ENCODE measurements at regions not wholly inside any gene's neighbourhood (a gene's known extent, or its start where the extent isn't known, plus 50 kb on each side); places are given as distances from the start of the nearest gene placed in this dataset.
A peak's percentile ranks its signal among the peaks of the same experiment; 100 is the strongest.

GRCh38 chr2:74768401-74768914 is 65.5 kb upstream of the HK2 start:
- no peak overlapping the region for H3K9ac ChIP-seq
- H3K9me2 ChIP-seq, result no peaks in the 10 kb centered on the region
- H4K20me1 ChIP-seq (ENCODE audit: insufficient read depth), result no peaks in the 10 kb centered on the region; the same call in 1 of the 2 replicates
- ChIA-PET CTCF (interaction anchor here (0.7 kb wide), 1 partner anchor 9 kb away, joined by 4 read pairs; no protein-coding TSS in a partner anchor), POLR2A (no interaction called here)
- no peak overlapping the region for H2AFZ ChIP-seq (ENCODE audit: low read depth)
- TF ChIP-seq GABPA (IDR thresholded peaks at IDR 0.05; ENCODE audit: low read depth), result no peak
- no peak for TF ChIP-seq CHD2 (IDR thresholded peaks at IDR 0.05; ENCODE audit: low read length, partially characterized antibody)
- TF ChIP-seq GATA2 (CRISPR knock-in tag; IDR thresholded peaks at IDR 0.05), result no peak
- no peak for TF ChIP-seq YY1 (IDR thresholded peaks at IDR 0.05; ENCODE audit: low read depth)
- no peak for TF ChIP-seq RXRA (IDR thresholded peaks at IDR 0.05; ENCODE audit: borderline replicate concordance, low read depth)
- TF ChIP-seq USF2 (IDR thresholded peaks at IDR 0.05; ENCODE audit: borderline replicate concordance, low read depth, low read length), result no peak
- TF ChIP-seq REST (IDR thresholded peaks at IDR 0.05; ENCODE audit: low read depth, low read length), result no peak
- no peak for TF ChIP-seq POLR2AphosphoS5 (IDR thresholded peaks at IDR 0.05; ENCODE audit: low read depth, low read length)
- no peaks in the 10 kb centered on the region for H3K27me3 ChIP-seq (ENCODE audit: insufficient read depth)
- H3K27ac ChIP-seq (ENCODE audit: low read depth in 2 of 2, low read length in 1 of 2), result peak overlapping the region in 1 of 2 experiments; percentile 39; a peak in 2 of 4 replicates
- H3K4me1 ChIP-seq (ENCODE audit: control insufficient read depth in 1 of 2, insufficient read depth in 2 of 2, low read depth in 1 of 2, low read length in 1 of 2), result peaks cover 10 to 16% of the 10 kb centered on the region in 2 experiments; a peak in 3 of 4 replicates
- peaks cover 12% of the 10 kb centered on the region for H3F3A ChIP-seq (replicated peaks; ENCODE audit: insufficient read depth)
- no peaks in the 10 kb centered on the region for H3K9me3 ChIP-seq
- no peaks in the 10 kb centered on the region for H3K79me2 ChIP-seq (ENCODE audit: insufficient read depth)
- H3K36me3 ChIP-seq (replicated peaks in 1 of 2; ENCODE audit: control insufficient read depth in 1 of 2, insufficient read depth in 2 of 2, low read length in 1 of 2), result no peaks in the 10 kb centered on the region
- H3K4me2 ChIP-seq, result 0 out of 2 replicates have a peak overlapping the region, but pooled peaks have one; percentile 37
- no peak overlapping the region for H3K4me3 ChIP-seq (ENCODE audit: low read depth in 2 of 2, low read length in 1 of 2)
- WGBS (ENCODE audit: low lambda C conversion rate), result 74% methylated on average over 4 of the region's 4 CpGs
- DNase-seq, result no peak

- Histone ChIP-seq H4K20me1 (ENCODE audit: insufficient read depth) (no peaks in the 10 kb centered on the region; the same call in 1 of the 2 replicates), H3K9me3 (no peaks in the 10 kb centered on the region), H2AFZ (ENCODE audit: low read depth) (peak overlapping the region; percentile 60; the same call in 1 of the 2 replicates), H3K79me2 (ENCODE audit: insufficient read depth) (no peaks in the 10 kb centered on the region), H3K9me2 (no peaks in the 10 kb centered on the region), H3K27ac (ENCODE audit: low read depth in 2 of 2, low read length in 1 of 2) (peak overlapping the region; percentile 27 to 64; a peak in 2 of 4 replicates), H3K9ac (no peak overlapping the region), H3K27me3 (ENCODE audit: insufficient read depth) (no peaks in the 10 kb centered on the region), H3K4me3 (ENCODE audit: low read depth in 2 of 2, low read length in 1 of 2) (no peak overlapping the region), H3F3A (replicated peaks; ENCODE audit: insufficient read depth) (peaks cover 12% of the 10 kb centered on the region), H3K4me2 (no peak overlapping the region; the same call in 1 of the 2 replicates), H3K36me3 (replicated peaks in 1 of 2; ENCODE audit: control insufficient read depth in 1 of 2, insufficient read depth in 2 of 2, low read length in 1 of 2) (no peaks in the 10 kb centered on the region), H3K4me1 (ENCODE audit: control insufficient read depth in 1 of 2, insufficient read depth in 2 of 2, low read depth in 1 of 2, low read length in 1 of 2) (peaks cover 7 to 10% of the 10 kb centered on the region in 2 experiments; a peak in 3 of 4 replicates)
- ChIA-PET POLR2A (no interaction called here), CTCF (interaction anchor here (1.5 kb wide), 1 partner anchor 105 kb away, joined by 3 read pairs; no protein-coding TSS in a partner anchor)
- no peak for DNase-seq
- TF ChIP-seq MAX (IDR thresholded peaks at IDR 0.05; ENCODE audit: low read depth), result no peak
- TF ChIP-seq CHD2 (IDR thresholded peaks at IDR 0.05; ENCODE audit: low read length, partially characterized antibody), result no peak
- TF ChIP-seq MEF2A (IDR thresholded peaks at IDR 0.05; ENCODE audit: borderline replicate concordance, low read depth), result no peak
- TF ChIP-seq EZH2phosphoT487 (IDR thresholded peaks at IDR 0.05; ENCODE audit: borderline replicate concordance, low read depth), result no peak
- TF ChIP-seq FOXM1 (IDR thresholded peaks at IDR 0.05; ENCODE audit: low read depth), result no peak
- TF ChIP-seq RAD21 (IDR thresholded peaks at IDR 0.05; ENCODE audit: low read length), result no peak
- TF ChIP-seq NRF1 (IDR thresholded peaks at IDR 0.05; ENCODE audit: low read depth, low read length), result no peak
- TF ChIP-seq RCOR1 (IDR thresholded peaks at IDR 0.05; ENCODE audit: low read length), result no peak
- TF ChIP-seq FOSL2 (IDR thresholded peaks at IDR 0.05; ENCODE audit: borderline replicate concordance, low read depth), result no peak
- TF ChIP-seq EP300 (IDR thresholded peaks at IDR 0.05; ENCODE audit: borderline replicate concordance in 1 of 2, low read depth in 1 of 2, low read length in 1 of 2), result no peak
- TF ChIP-seq SMC3 (IDR thresholded peaks at IDR 0.05; ENCODE audit: low read depth, low read length), result no peak
- TF ChIP-seq PBX3 (IDR thresholded peaks at IDR 0.05), result no peak
- no peak for TF ChIP-seq YY1 (IDR thresholded peaks at IDR 0.05; ENCODE audit: low read depth)
- TF ChIP-seq NFIC (IDR thresholded peaks at IDR 0.05; ENCODE audit: borderline replicate concordance), result no peak; the same call in 1 of the 2 replicates
Observed at GRCh38 chr2:74772046-74772445, 61.9 kb upstream of the HK2 start.

All from SK-N-SH (cell line).